GM23338 (cell line): ENCODE measurements at regions not wholly inside any gene's neighbourhood (a gene's known extent, or its start where the extent isn't known, plus 50 kb on each side); places are given as distances from the start of the nearest gene placed in this dataset.

ENCODE experiments used
- ATAC-seq: fragments of 200-7000 bp; cut with Tn5 transposase; 3 replicates; pipeline ENCODE4 v1.9.1; 2020
- DNase-seq: peaks from one replicate; pipeline ENCODE4 v3.0.0-alpha.2; 2015; ENCODE audit warnings: low spot score
- H2AFZ ChIP-seq: fragments of 200-600 bp; sonication (generic); 2 replicates; pipeline ENCODE4 v1.8.0; 2016; ENCODE audit warnings: antibody characterized with exemption, mild to moderate bottlenecking, moderate library complexity
- H3F3A ChIP-seq: fragments of 200-600 bp; sonication (generic); replicated peaks from 2 replicates; pipeline ENCODE4 v1.8.0; 2017; ENCODE audit warnings: antibody characterized with exemption, mixed run types, low read depth
- H3K27ac ChIP-seq: fragments of 200-600 bp; sonication (generic); 2 replicates; pipeline ENCODE4 v1.6.1; 2016; ENCODE audit warnings: low read depth
- H3K27me3 ChIP-seq: fragments of 200-600 bp; sonication (generic); 2 replicates; pipeline ENCODE4 v1.8.0; 2016; ENCODE audit warnings: mild to moderate bottlenecking, mixed run types, moderate library complexity; ENCODE audit not compliant: insufficient read depth
- H3K36me3 ChIP-seq: fragments of 200-600 bp; sonication (generic); 2 replicates; pipeline ENCODE4 v1.8.0; 2016; ENCODE audit warnings: mild to moderate bottlenecking; ENCODE audit not compliant: insufficient read depth
- H3K4me1 ChIP-seq: fragments of 200-600 bp; sonication (generic); 2 replicates; pipeline ENCODE4 v1.8.0; 2016; ENCODE audit warnings: mild to moderate bottlenecking, moderate library complexity; ENCODE audit not compliant: insufficient read depth
- H3K4me2 ChIP-seq: fragments of 200-600 bp; sonication (generic); 2 replicates; pipeline ENCODE4 v1.7.1; 2017; ENCODE audit warnings: mixed run types
- H3K4me3 ChIP-seq: fragments of 200-600 bp; sonication (generic); 2 replicates; pipeline ENCODE4 v1.6.1; 2016; ENCODE audit warnings: mixed run types
- H3K79me2 ChIP-seq: fragments of 200-600 bp; sonication (generic); replicated peaks from 2 replicates; pipeline ENCODE4 v1.8.0; 2017; ENCODE audit warnings: mild to moderate bottlenecking; ENCODE audit not compliant: insufficient read depth
- H3K9me2 ChIP-seq: fragments of 200-600 bp; sonication (generic); 2 replicates; pipeline ENCODE4 v1.8.0; 2017; ENCODE audit not compliant: insufficient read depth
- H4K20me1 ChIP-seq: fragments of 200-600 bp; sonication (generic); replicated peaks from 2 replicates; pipeline ENCODE4 v1.8.0; 2017; ENCODE audit warnings: mild to moderate bottlenecking; ENCODE audit not compliant: insufficient read depth
- H3K27ac Mint-ChIP-seq: 2 replicates; pipeline ENCODE4 v1.8.0; 2020; ENCODE audit warnings: inconsistent platforms, mild to moderate bottlenecking, moderate library complexity, mixed read lengths
- H3K27me3 Mint-ChIP-seq: 3 replicates; pipeline ENCODE4 v1.8.0; 2022; ENCODE audit warnings: low read depth, mild to moderate bottlenecking, moderate library complexity, mixed read lengths, inconsistent platforms; ENCODE audit not compliant: insufficient read depth, poor library complexity
- H3K36me3 Mint-ChIP-seq: 3 replicates; pipeline ENCODE4 v1.8.0; 2021; ENCODE audit warnings: low read depth, mild to moderate bottlenecking, inconsistent platforms, moderate library complexity, mixed read lengths
- H3K4me1 Mint-ChIP-seq: 3 replicates; pipeline ENCODE4 v1.8.0; 2020; ENCODE audit warnings: mild to moderate bottlenecking, inconsistent platforms, mixed read lengths
- H3K4me3 Mint-ChIP-seq: 3 replicates; pipeline ENCODE4 v1.8.0; 2021; ENCODE audit warnings: moderate library complexity, mild to moderate bottlenecking, inconsistent platforms, mixed read lengths
- H3K9me3 Mint-ChIP-seq: 3 replicates; pipeline ENCODE4 v1.8.0; 2020; ENCODE audit warnings: moderate library complexity, mild to moderate bottlenecking, inconsistent platforms, mixed read lengths
- CREB1 ChIP-seq: fragments of 250-450 bp; sonication (Bioruptor Pico); IDR thresholded peaks from 2 replicates; pipeline ENCODE4 v1.5.0; 2020; ENCODE audit warnings: low read depth, mild to moderate bottlenecking, moderate library complexity
- EZH2 ChIP-seq: fragments of 200-600 bp; sonication (generic); IDR thresholded peaks from one replicate; pipeline ENCODE4 v1.8.0; 2017; ENCODE audit warnings: antibody characterized with exemption, mild to moderate bottlenecking, low read depth; ENCODE audit not compliant: unreplicated experiment
- NANOG ChIP-seq: IDR thresholded peaks from 2 replicates; pipeline ENCODE4 v1.6.1; 2016; ENCODE audit warnings: antibody characterized with exemption, borderline replicate concordance
- POLR2AphosphoS5 ChIP-seq: IDR thresholded peaks from 2 replicates; pipeline ENCODE4 v1.6.1; 2016; ENCODE audit warnings: antibody characterized with exemption, low read depth
- STAT1 ChIP-seq: IDR thresholded peaks from one replicate; pipeline ENCODE4 v1.6.1; 2016; ENCODE audit warnings: antibody characterized with exemption; ENCODE audit not compliant: unreplicated experiment
- ZNF114 ChIP-seq: fragments of 250-450 bp; sonication (Bioruptor Pico); IDR thresholded peaks from 2 replicates; pipeline ENCODE4 v1.5.0; 2020; ENCODE audit warnings: mild to moderate bottlenecking, moderate library complexity
- ZNF331 ChIP-seq: fragments of 250-450 bp; sonication (Bioruptor Pico); IDR thresholded peaks from 2 replicates; pipeline ENCODE4 v1.5.0; 2020; ENCODE audit warnings: low read depth, mild to moderate bottlenecking, moderate library complexity
- TF ChIP-seq, protein P1 (sequence below), 2 experiments: fragments of 200-600 bp in 1 of 2; sonication (generic) in 1 of 2; conservative IDR thresholded peaks; 2 replicates each; pipeline versions ENCODE4 v1.5.1 to v1.6.1; 2016 to 2017; ENCODE audit warnings: antibody characterized with exemption in 2 of 2, low read depth in 2 of 2, mild to moderate bottlenecking in 2 of 2, moderate library complexity in 1 of 2
- TF ChIP-seq, protein P2 (sequence below): IDR thresholded peaks from one replicate; pipeline ENCODE4 v1.6.1; 2018; ENCODE audit warnings: antibody characterized with exemption; ENCODE audit not compliant: unreplicated experiment

DNA sequence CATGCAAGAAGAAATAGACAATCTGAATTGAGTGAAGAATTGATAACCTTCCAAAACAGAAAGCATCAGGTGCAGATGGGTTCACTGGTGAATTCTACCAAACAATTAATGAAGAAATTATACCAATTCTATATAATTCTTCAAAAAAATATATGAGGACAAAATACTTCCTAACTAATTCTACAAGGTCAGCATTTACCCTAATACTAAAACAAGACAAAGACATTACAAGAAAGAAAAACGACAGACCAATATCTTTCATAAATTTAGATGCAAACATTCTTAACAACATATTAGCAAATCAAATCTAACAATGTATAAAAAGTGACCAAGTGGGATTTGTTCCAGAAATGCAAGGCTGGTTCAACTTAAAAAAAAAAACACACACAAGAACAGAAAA, 183.9 kb downstream of the BARX1 start (continued):
- TF ChIP-seq, protein P1, sequence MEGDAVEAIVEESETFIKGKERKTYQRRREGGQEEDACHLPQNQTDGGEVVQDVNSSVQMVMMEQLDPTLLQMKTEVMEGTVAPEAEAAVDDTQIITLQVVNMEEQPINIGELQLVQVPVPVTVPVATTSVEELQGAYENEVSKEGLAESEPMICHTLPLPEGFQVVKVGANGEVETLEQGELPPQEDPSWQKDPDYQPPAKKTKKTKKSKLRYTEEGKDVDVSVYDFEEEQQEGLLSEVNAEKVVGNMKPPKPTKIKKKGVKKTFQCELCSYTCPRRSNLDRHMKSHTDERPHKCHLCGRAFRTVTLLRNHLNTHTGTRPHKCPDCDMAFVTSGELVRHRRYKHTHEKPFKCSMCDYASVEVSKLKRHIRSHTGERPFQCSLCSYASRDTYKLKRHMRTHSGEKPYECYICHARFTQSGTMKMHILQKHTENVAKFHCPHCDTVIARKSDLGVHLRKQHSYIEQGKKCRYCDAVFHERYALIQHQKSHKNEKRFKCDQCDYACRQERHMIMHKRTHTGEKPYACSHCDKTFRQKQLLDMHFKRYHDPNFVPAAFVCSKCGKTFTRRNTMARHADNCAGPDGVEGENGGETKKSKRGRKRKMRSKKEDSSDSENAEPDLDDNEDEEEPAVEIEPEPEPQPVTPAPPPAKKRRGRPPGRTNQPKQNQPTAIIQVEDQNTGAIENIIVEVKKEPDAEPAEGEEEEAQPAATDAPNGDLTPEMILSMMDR (conservative IDR thresholded peaks at IDR 0.05; ENCODE audit: low read depth in 2 of 2), result no peak
- TF ChIP-seq STAT1 (no peak), NANOG (no peak), CREB1 (CRISPR knock-in tag) (no peak), EZH2 (no peak), POLR2AphosphoS5 (no peak), ZNF114 (no peak)
- TF ChIP-seq, protein P2, sequence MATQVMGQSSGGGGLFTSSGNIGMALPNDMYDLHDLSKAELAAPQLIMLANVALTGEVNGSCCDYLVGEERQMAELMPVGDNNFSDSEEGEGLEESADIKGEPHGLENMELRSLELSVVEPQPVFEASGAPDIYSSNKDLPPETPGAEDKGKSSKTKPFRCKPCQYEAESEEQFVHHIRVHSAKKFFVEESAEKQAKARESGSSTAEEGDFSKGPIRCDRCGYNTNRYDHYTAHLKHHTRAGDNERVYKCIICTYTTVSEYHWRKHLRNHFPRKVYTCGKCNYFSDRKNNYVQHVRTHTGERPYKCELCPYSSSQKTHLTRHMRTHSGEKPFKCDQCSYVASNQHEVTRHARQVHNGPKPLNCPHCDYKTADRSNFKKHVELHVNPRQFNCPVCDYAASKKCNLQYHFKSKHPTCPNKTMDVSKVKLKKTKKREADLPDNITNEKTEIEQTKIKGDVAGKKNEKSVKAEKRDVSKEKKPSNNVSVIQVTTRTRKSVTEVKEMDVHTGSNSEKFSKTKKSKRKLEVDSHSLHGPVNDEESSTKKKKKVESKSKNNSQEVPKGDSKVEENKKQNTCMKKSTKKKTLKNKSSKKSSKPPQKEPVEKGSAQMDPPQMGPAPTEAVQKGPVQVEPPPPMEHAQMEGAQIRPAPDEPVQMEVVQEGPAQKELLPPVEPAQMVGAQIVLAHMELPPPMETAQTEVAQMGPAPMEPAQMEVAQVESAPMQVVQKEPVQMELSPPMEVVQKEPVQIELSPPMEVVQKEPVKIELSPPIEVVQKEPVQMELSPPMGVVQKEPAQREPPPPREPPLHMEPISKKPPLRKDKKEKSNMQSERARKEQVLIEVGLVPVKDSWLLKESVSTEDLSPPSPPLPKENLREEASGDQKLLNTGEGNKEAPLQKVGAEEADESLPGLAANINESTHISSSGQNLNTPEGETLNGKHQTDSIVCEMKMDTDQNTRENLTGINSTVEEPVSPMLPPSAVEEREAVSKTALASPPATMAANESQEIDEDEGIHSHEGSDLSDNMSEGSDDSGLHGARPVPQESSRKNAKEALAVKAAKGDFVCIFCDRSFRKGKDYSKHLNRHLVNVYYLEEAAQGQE, result no peak

DNA sequence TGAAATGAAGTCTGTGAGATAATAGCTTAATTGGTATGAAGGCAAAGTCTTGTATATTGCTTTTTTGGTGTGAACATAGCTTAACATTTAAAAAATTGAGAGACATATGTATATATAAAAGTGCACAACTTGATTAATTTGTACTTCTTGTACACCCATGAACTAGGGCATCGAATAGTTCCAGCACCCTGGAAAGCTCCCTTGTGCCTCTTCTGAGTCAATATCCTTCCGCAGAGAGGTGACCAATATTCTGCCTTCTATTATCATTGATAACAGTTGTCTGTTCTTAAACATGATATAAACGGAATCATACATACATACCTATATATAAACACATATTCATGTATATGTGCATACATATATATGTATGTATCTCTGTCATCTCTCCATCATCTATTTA, 185.4 kb downstream of the PHF2 start:
- no peaks in the 10 kb centered on the region for H3F3A ChIP-seq
- H3K27ac Mint-ChIP-seq, result no peak overlapping the region
- no peaks in the 10 kb centered on the region for H3K27me3 ChIP-seq
- H3K4me1 ChIP-seq, result peaks cover 13% of the 10 kb centered on the region; the same call in 1 of the 2 replicates
- no peak overlapping the region for H2AFZ ChIP-seq
- H3K27ac ChIP-seq, result no peak overlapping the region
- no peak for ATAC-seq
- H3K9me3 Mint-ChIP-seq, result peaks cover 30% of the 10 kb centered on the region
- no peak overlapping the region for H3K4me3 ChIP-seq
- H3K36me3 Mint-ChIP-seq, result no peaks in the 10 kb centered on the region
- H3K4me3 Mint-ChIP-seq, result no peak overlapping the region
- DNase-seq, result no peak
- peaks cover 5% of the 10 kb centered on the region; the same call in 1 of the 2 replicates for H3K9me2 ChIP-seq
- H4K20me1 ChIP-seq, result no peaks in the 10 kb centered on the region
- TF ChIP-seq POLR2AphosphoS5 (no peak), EZH2 (no peak), ZNF331 (CRISPR knock-in tag) (no peak), NANOG (no peak), STAT1 (no peak)
- TF ChIP-seq, protein P2, result peak; percentile 57
- H3K4me2 ChIP-seq, result no peak overlapping the region
- H3K4me1 Mint-ChIP-seq, result peaks cover 13% of the 10 kb centered on the region
- peaks cover 5% of the 10 kb centered on the region for H3K36me3 ChIP-seq
- peaks cover 4% of the 10 kb centered on the region for H3K27me3 Mint-ChIP-seq
- H3K79me2 ChIP-seq, result no peaks in the 10 kb centered on the region
